NCI-H1417 (cell line): ENCODE measurements at regions not wholly inside any gene's neighbourhood (a gene's known extent, or its start where the extent isn't known, plus 50 kb on each side); places are given as distances from the start of the nearest gene placed in this dataset.
"Not testable (repeated sequence)": the region's sequence is repeated elsewhere in the genome, so short reads cannot be mapped to it uniquely, and the experiment has no call there.

Experiments used
- DNase-seq, 3 experiments: peaks; one replicate each; lab custom pipeline; 2025; lab: John Stamatoyannopoulos, UW

GRCh38 chr3:5357089-5357488, 169.6 kb downstream of the EDEM1 start:
- DNase-seq: no peak

GRCh38 chr3:5358911-5359310, 171.4 kb downstream of the EDEM1 start:
- no peak for DNase-seq

GRCh38 chr3:5360453-5360852, 172.9 kb downstream of the EDEM1 start:
- DNase-seq: no peak

- no peak for DNase-seq
Observed at GRCh38 chr3:5366746-5367145, 179.2 kb downstream of the EDEM1 start.

DNA sequence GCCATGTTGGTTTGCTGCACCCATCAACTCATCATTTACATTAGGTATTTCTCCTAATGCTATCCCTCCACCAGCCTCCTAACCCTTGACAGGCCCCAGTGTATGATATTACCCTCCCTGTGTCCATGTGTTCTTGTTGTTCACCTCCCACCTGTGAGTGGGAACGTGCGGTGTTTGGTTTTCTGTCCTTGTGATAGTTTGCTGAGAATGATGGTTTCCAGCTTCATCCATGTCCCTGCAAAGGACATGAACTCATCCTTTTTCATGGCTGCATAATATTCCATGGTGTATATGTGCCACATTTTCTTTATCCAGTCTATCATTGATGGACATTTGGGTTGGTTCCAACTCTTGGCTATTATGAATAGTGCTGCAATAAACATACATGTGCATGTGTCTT, 184.0 kb downstream of the EDEM1 start:
- DNase-seq: not testable (repeated sequence)

DNA sequence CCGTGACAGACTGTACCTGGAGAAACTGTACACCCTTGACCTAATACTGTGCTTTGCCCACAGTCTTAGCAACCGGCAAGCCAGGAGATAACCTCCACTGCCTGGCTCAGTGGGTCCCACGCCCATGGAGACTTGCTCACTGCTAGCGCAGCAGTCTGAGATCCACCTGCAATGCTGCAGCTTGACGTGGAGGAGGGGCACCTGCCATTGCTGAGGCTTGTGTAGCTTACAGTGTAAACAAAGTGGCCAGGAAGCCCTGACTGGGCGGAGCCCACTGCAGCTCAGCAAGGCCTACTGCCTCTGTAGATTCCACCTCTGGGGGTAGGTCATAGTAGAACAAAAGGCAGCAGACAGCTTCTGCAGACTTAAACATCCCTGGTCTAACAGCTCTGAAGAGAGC, 189.3 kb downstream of the EDEM1 start:
- peak; percentile 47 to 68 (median 67) for DNase-seq

DNA sequence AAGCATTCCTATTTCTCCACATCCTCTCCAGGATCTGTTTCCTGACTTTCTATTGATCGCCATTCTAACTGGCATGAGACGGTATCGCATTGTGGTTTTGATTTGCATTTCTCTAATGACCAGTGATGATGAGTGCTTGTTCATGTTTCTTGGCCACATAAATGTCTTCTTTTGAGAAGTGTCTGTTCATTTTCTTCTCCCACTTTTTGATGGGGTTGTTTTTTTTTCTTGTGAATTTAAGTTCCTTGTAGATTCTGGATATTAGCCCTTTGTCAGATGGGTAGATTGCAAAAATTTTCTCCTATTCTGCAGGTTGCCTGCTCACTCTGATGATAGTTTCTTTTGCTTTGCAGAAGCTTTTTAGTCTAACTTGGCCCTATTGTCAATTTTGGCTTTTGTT, 191.8 kb downstream of the EDEM1 start:
- DNase-seq: not testable (repeated sequence)

DNA sequence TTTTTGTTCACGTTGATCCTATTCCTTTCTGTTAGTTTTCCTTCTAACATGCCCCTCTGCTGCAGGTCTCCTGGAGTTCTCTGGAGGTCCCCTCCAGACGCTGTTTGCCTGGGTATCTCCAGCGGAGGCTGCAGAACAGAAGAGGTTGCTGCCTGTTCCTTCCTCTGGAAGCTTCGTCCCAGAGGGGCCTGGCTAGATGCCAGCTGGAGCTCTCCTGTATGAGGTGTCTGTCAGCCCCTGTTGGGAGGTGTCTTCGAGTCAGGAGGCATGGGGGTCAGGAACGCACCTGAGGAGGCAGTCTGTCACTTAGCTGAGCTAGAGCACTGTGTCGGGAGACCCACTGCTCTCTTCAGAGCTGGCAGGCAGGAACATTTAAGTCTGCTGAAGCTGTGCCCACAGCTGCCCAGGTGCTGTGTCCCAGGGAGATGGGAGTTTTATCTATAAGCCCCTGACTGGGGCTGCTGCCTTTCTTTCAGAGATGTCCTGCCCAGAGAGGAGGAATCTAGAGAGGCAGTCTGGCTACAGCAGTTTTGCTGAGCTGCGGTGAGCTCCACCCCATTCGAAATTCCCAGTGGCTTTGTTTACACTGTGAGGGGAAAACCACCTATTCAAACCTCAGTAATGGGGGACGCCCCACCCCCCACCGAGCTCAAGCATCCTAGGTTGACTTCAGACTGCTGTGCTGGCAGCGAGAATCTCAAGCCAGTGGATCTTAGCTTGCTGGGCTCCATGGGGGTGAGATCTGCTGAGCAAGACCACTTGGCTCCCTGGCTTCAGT, 196.2 kb downstream of the EDEM1 start:
- DNase-seq: not testable (repeated sequence)

DNA sequence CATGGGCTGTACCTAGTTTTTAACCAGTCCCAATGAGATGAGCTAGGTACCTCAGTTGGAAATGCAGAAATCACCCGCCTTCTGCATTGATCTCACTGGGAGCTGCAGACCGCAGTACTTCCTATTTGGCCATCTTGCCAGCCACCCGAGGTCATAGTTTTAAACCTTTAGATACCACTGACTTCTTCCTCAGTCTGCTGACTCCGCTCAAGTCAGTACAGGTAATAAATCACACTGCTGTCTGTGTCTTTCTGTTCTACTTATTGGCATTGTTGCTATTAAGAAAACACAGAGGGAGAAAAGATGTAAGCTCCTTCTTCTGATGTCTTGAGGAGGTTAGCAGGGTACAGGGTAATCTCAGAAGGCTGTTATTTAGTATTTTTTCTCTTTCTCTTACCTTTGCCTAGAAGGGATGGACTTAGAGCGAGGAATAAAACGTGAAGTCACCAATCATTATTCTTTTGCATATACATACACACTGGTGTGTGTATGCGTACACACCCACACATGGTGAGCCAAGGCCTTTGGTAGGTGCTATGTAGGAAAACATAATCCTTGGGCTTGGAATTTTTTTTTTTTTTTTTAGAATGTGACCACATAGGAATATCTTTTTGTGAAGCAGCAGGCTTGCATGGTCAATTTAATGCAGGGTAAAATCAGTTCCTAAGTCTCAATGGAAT, 197.2 kb downstream of the EDEM1 start:
- DNase-seq: no peak

- DNase-seq: no peak
Observed at GRCh38 chr3:5388091-5388490, 200.6 kb downstream of the EDEM1 start.

GRCh38 chr3:5389057-5389456, 201.6 kb downstream of the EDEM1 start:
- no peak for DNase-seq

DNA sequence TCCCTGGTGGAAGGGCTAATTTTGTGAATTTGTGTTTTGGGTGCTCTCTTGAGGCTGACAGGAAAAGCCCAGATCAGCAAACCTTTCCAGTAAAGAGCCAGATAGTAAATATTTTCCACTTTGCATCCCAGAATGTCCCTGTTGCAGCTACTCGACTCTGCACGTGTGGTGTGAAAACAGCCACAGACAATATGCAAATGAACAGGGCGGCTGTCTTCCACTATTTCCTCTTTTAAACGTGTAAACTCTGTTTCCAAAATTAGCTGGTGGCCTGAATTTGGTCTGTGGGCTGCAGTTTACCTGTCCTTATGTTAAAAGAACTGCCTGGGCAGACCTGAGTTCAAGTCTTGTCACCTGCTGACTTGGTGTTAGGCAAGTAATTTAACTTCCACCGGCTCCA, 202.7 kb downstream of the EDEM1 start:
- no peak for DNase-seq

DNA sequence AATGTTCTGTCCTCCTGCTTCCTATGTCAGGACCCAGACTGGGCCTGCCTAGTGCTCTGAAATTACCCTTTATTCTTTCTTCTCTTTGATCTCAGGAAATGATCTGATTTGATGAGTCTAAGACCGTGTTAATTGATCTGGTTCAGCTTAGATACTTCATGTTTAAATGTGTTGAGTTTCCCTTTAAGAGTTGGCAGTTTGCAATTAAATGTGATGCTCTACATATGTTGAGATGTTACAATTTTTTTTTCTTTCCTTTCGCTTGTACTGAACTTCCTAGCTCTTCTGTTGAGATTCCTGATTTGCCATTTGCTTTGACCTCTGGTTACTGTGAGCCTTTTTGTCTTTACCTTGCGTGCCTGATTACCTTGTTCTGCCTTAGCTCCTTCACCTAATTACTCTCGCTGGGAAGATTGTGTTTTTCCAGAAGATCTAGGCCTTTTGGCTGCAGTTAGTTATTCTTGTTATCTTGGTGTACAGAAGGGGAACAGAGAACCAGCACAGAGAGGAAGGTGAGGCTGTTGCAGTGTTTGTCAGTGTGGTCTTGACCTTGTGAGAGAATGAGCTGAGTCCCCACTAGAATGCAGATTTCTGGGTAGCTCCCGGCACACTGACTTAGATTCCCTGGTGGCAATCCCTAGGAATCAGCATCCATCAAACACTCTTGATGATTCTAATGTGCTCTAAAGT, 203.6 kb downstream of the EDEM1 start:
- DNase-seq: no peak

GRCh38 chr3:5401002-5401401, 213.5 kb downstream of the EDEM1 start:
- DNase-seq: no peak

DNA sequence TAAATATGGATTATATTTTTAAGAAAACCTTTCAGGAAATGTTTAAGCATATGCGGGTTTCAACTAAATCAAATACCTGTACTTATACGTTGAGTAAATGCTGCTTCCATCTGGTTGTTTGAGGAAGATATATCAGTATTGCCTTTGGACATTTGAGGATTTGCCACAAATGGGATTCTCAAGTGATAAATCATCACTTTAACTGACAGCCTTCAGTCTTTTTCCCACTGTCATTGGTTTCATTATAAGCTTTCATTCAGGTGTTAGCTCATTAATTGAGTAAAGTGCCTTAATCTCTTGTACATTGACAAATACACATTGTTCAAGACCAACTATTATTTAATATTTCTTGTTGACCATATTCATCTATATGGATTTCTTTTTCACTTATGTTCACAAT, 217.2 kb downstream of the EDEM1 start:
- DNase-seq: no peak

GRCh38 chr3:5411786-5412185, 224.3 kb downstream of the EDEM1 start:
- no peak for DNase-seq

DNA sequence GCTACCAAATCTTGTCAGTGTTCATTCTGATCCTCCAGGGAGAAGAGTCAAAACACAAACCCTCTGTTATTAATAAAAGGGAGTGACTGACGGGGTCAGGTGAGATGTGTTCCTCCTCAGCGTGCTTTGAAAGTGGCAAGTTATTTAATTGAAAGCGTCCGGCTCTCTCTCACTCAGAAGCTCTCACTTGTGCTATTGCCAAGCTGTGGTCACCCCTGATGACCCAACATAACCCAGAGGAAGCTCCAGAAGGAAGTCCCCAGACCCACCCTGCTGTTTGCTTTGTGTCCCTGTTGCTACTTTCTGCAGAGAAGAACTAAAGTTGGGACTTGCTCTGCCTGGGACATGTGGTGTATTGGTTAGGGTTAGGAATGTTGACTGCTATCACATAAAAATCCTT, 235.6 kb downstream of the EDEM1 start:
- no peak for DNase-seq

DNA sequence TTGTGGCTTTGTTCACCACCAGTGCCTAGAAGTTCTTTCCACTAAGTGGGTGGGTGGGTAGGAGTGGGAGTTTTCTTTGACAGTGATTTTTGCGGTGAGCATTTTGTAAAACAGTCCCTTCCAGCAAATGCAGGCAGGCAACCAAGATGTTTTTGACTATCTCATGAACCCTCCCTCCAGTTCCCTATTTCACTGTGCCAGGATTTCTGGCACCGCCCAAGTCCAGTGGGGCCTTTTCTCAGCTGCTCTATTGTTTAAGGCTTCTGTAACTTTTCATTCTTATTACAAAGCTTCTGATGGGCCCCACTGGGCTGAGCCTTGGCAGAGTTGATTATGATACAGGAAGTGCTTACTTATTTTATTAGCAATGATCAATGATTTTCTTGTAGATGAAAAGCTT, 236.0 kb downstream of the EDEM1 start:
- no peak for DNase-seq

GRCh38 chr3:5425371-5425770, 237.9 kb downstream of the EDEM1 start:
- no peak for DNase-seq

GRCh38 chr3:5426094-5426883, 238.8 kb downstream of the EDEM1 start:
- peak in 2 of 3 experiments; percentile 4 to 85 for DNase-seq

- DNase-seq: no peak
Observed at GRCh38 chr3:5427021-5427420, 239.5 kb downstream of the EDEM1 start.

DNA sequence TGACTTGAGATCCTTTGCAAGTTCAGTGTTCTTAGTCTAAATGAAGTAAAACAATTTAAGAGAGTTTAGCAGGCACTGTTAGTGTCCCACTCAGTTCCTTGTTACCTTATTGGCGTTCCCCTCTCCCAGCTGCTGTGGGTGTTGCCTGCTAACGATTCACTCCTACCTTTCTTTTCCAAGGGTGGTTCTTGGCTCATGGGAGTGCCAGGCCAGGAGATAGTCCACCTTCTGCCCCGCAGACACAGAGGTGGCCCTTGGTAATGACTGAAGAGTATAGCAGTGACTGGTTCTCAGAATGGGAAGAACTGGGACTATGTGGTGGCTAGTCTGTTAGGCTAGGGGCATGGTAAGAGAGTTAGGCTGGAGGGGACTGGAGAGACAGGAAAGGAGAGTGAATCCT, 240.4 kb downstream of the EDEM1 start:
- no peak for DNase-seq
